ENCODE measurements at regions not wholly inside any gene's neighbourhood (a gene's known extent, or its start where the extent isn't known, plus 50 kb on each side); places are given as distances from the start of the nearest gene placed in this dataset.

GRCh38 chr5:135235551-135236227 lies 163.3 kb downstream of the MACROH2A1 start:
- no peak for DNase-seq (ENCODE audit: low read depth in 4 of 4, low spot score in 1 of 4)

- no peak for DNase-seq (ENCODE audit: low read depth in 4 of 4, low spot score in 1 of 4)
These were observed 164.2 kb downstream of the MACROH2A1 start for GRCh38 chr5:135234666-135235401.

- DNase-seq (ENCODE audit: low read depth in 4 of 4, low spot score in 1 of 4): no peak
These were observed 164.8 kb downstream of the MACROH2A1 start for GRCh38 chr5:135234242-135234641.

GRCh38 chr5:135233477-135233876 lies 165.6 kb downstream of the MACROH2A1 start:
- DNase-seq (ENCODE audit: low read depth in 4 of 4, low spot score in 1 of 4): no peak

GRCh38 chr5:135232958-135233357 lies 166.1 kb downstream of the MACROH2A1 start:
- DNase-seq (ENCODE audit: low read depth in 4 of 4, low spot score in 1 of 4): no peak

GRCh38 chr5:135231289-135231688 lies 167.7 kb downstream of the MACROH2A1 start:
- DNase-seq (ENCODE audit: low read depth in 4 of 4, low spot score in 1 of 4): no peak

GRCh38 chr5:135230251-135230925 lies 168.6 kb downstream of the MACROH2A1 start:
- no peak for DNase-seq (ENCODE audit: low read depth in 4 of 4, low spot score in 1 of 4)

GRCh38 chr5:135229679-135230132 lies 169.3 kb downstream of the MACROH2A1 start:
- DNase-seq (ENCODE audit: low read depth in 4 of 4, low spot score in 1 of 4): no peak

GRCh38 chr5:135229122-135229521 lies 169.9 kb downstream of the MACROH2A1 start:
- no peak for DNase-seq (ENCODE audit: low read depth in 4 of 4, low spot score in 1 of 4)

- no peak for DNase-seq (ENCODE audit: low read depth in 4 of 4, low spot score in 1 of 4)
These were observed 170.8 kb downstream of the MACROH2A1 start for GRCh38 chr5:135228222-135228621.

GRCh38 chr5:135227064-135228022 lies 171.7 kb downstream of the MACROH2A1 start:
- no peak for DNase-seq (ENCODE audit: low read depth in 4 of 4, low spot score in 1 of 4)

- no peak for DNase-seq (ENCODE audit: low read depth in 4 of 4, low spot score in 1 of 4)
These were observed 173.0 kb downstream of the MACROH2A1 start for GRCh38 chr5:135225856-135226560.

GRCh38 chr5:135223891-135224625 lies 175.0 kb downstream of the MACROH2A1 start:
- DNase-seq (ENCODE audit: low read depth in 4 of 4, low spot score in 1 of 4): no peak

- no peak for DNase-seq (ENCODE audit: low read depth in 4 of 4, low spot score in 1 of 4)
These were observed 175.6 kb downstream of the MACROH2A1 start for GRCh38 chr5:135223404-135223803.

GRCh38 chr5:135222771-135223170 lies 176.3 kb downstream of the MACROH2A1 start:
- no peak for DNase-seq (ENCODE audit: low read depth in 4 of 4, low spot score in 1 of 4)

GRCh38 chr5:135222171-135222681 lies 176.8 kb downstream of the MACROH2A1 start:
- DNase-seq (ENCODE audit: low read depth in 4 of 4, low spot score in 1 of 4): no peak

GRCh38 chr5:135221696-135222095 lies 177.3 kb downstream of the MACROH2A1 start:
- no peak for DNase-seq (ENCODE audit: low read depth in 4 of 4, low spot score in 1 of 4)

GRCh38 chr5:135221187-135221473 lies 177.9 kb downstream of the MACROH2A1 start:
- DNase-seq (ENCODE audit: low read depth in 4 of 4, low spot score in 1 of 4): no peak

- DNase-seq (ENCODE audit: low read depth in 4 of 4, low spot score in 1 of 4): no peak
These were observed 178.4 kb downstream of the MACROH2A1 start for GRCh38 chr5:135220394-135221186.
